Pancreas (tissue), 10 donors: ENCODE measurements at regions not wholly inside any gene's neighbourhood (a gene's known extent, or its start where the extent isn't known, plus 50 kb on each side); places are given as distances from the start of the nearest gene placed in this dataset.

Source experiments
- ATAC-seq, 4 donors: fragments of 200-7000 bp; cut with Tn5 transposase; one replicate each; pipeline versions ENCODE4 v1.8.0 to v1.9.1; 2020; ENCODE audit warnings: mild to moderate bottlenecking in 4 of 4, moderate library complexity in 4 of 4
- DNase-seq, 6 donors: peaks; one replicate each; pipeline ENCODE4 v3.0.0-alpha.2; 2020
- FAIRE-seq: peaks from 2 replicates; lab custom pipeline; 2012; peaks lifted over from hg19 to GRCh38; lab: Jason Lieb, UNC
- H3K27ac ChIP-seq, 4 donors: fragments of 200-600 bp; sonication (generic); 1 replicate in 3 of 4; 2 replicates in 1 of 4; pipeline versions ENCODE4 v1.5.0 to v1.8.0; 2020
- H3K27me3 ChIP-seq, 4 donors: fragments of 200-600 bp; one replicate each; pipeline ENCODE4 v1.8.0; 2021
- H3K36me3 ChIP-seq, 3 donors: fragments of 200-600 bp; sonication (generic) in 1 of 3; one replicate each; pipeline versions ENCODE4 v1.5.0 to v1.8.0; 2020 to 2021
- H3K4me1 ChIP-seq, 3 donors: fragments of 200-600 bp; one replicate each; pipeline ENCODE4 v1.8.0; 2021
- H3K4me3 ChIP-seq, 4 donors: fragments of 200-600 bp; sonication (generic) in 2 of 4; one replicate each; pipeline versions ENCODE4 v1.5.0 to v1.8.0; 2020 to 2021
- H3K9me3 ChIP-seq, 4 donors: fragments of 200-600 bp; one replicate each; pipeline ENCODE4 v1.8.0; 2021
- WGBS, 2 donors: extraction: QIAGEN DNeasy Blood & Tissue Kit; methylation state at CpG; one replicate each; pipeline ENCODE4 v1.1.7; 2013; 5-methylcytosine and 5-hydroxymethylcytosine counted together
- intact Hi-C, 3 donors: fragments of 100-400 bp; cut with DNase I; formaldehyde crosslinking; loops; one replicate each; pipeline versions ENCODE4 v1.11.1 to v1.14.2; 2022
- TF ChIP-seq, protein P1 (sequence below), 4 donors: fragments of 200-600 bp; sonication (generic) in 3 of 4; IDR thresholded peaks; one replicate each; pipeline versions ENCODE4 v1.5.0 to v1.8.0; 2021; ENCODE audit warnings: antibody characterized with exemption in 4 of 4
- donor health status: healthy with polysubstance abuse.
- donor health status: DM: no; HTN: no; CAD: no; lungs with moderate emphysema.
- donor health status: DM: no; HTN: no; CAD: no.
- donor health status: control.
- donor health status: control.
- donor health status: Bipolar disorder and iron deficiency.
- donor health status: DM: yes; HTN: yes; CAD: no.
- donor health status: DM: no; HTN: no; CAD: no.
- donor health status: DM: no; HTN: no; CAD: no.
- donor health status: DM: yes; HTN: yes; CAD: no.

DNA sequence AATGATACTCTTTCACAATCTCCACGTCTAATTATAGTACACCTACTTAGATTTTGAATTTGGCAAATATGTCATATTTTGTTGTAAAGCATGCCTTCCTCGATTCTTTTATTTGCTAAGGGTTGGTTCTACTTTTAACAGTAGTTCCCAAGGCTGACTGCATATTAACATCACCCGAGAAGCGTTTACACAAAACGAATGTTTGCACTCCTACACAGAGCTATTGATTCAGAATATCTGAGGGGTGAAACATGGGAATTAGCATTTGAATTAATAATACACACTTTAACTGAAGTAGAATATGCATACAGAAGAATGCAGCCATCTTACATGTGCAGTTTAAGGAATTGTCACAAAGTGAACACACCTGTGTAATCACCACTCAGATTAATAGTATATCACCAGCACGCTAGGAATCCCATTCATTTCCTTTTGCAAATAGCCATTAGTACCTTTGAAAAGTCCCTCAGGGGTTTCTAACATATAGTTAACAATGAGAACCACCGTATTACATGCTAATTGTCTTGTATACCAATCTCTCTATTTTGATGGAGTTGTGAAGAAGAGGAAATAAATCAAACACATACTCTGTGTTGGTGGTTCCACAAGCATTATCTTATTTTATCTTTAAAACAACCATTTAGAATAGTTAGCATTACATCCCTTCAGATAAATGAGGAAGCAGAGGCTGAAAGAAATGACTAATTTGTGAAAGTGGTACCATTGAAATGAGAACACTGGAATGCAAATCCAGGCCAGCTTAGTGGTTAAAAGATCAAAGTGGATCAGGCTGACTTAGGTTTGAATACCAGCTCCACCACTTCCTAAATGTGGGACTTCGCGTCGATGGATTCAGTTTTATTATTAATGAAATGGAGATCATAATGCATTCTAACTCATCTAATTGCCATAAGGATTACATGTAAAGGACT, 317.6 kb downstream of the HDGFL1 start:
- Histone ChIP-seq H3K4me3 (no peak overlapping the region), H3K27me3 (no peaks in the 10 kb centered on the region), H3K9me3 (no peaks in the 10 kb centered on the region), H3K36me3 (no peaks in the 10 kb centered on the region), H3K27ac (peak overlapping the region in 2 of 4 donors; percentile 33 to 43), H3K4me1 (no peaks in the 10 kb centered on the region)
- WGBS, 2 donors: 33 to 36% methylated on average over 10 of the region's 10 CpGs
- no peak for FAIRE-seq
- TF ChIP-seq, protein P1, sequence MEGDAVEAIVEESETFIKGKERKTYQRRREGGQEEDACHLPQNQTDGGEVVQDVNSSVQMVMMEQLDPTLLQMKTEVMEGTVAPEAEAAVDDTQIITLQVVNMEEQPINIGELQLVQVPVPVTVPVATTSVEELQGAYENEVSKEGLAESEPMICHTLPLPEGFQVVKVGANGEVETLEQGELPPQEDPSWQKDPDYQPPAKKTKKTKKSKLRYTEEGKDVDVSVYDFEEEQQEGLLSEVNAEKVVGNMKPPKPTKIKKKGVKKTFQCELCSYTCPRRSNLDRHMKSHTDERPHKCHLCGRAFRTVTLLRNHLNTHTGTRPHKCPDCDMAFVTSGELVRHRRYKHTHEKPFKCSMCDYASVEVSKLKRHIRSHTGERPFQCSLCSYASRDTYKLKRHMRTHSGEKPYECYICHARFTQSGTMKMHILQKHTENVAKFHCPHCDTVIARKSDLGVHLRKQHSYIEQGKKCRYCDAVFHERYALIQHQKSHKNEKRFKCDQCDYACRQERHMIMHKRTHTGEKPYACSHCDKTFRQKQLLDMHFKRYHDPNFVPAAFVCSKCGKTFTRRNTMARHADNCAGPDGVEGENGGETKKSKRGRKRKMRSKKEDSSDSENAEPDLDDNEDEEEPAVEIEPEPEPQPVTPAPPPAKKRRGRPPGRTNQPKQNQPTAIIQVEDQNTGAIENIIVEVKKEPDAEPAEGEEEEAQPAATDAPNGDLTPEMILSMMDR (IDR thresholded peaks at IDR 0.05): no peak
- no peak for DNase-seq
- peak in 2 of 4 donors; percentile 25 to 45 for ATAC-seq
- intact Hi-C loops: no loop called here

DNA sequence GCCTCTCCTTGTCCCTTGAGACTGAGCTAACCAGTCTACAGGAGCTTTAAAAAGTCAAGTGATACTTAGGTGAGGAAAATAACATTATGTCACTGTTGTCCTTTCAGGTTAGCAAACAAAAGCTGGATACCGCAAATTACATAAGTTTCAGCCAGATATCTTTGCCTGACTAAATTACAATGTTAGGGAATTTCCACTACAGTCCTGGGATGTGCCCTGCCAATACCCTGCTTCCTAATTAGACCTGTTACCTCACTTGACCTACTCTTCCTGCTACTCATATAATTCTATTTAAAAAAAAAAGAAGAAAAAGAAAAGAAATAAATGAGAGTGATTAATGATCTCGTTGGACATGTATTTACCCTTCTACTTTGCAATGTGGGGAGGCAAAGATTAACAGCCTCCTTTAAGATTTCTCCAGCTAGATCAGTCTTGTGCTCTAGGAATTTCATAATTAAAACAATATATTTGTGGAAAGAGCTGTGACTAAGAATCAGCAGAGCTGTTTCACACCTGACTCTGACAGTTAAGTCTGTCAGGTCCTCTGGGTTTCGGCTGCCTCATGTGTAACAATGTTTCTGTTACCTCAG, 318.9 kb downstream of the HDGFL1 start:
- ATAC-seq (peak in 3 of 4 donors; percentile 41 to 84 (median 75)), DNase-seq (no peak), FAIRE-seq (no peak)
- Histone ChIP-seq H3K27me3 (no peaks in the 10 kb centered on the region), H3K4me3 (no peak overlapping the region), H3K36me3 (no peaks in the 10 kb centered on the region), H3K9me3 (no peaks in the 10 kb centered on the region), H3K4me1 (no peaks in the 10 kb centered on the region), H3K27ac (peak overlapping the region in 2 of 4 donors; percentile 42 to 43)
- TF ChIP-seq, protein P1 (IDR thresholded peaks at IDR 0.05): no peak
- intact Hi-C loops: no loop called here
- 26 to 31% methylated on average over 3 of the region's 3 CpGs for whole genome bisulfite sequencing, 2 donors

DNA sequence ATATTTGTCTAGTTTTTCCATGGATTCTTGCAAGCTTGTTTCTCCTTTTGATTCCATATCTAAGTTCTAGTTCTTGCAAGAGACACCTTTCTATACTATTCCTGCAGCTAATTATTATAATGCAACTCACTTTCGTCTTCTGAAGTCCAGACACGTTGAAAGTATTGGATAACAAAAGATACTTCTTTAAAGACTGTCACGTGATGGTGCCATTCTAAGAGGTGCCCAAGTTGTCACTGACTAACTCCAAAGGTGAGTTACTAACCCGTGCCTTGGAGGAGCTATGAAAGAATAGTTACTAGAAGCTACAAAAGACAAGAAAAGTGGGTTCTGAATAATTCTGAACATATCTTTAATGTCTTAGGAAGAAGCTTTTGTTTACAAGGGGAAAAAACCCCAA, 322.6 kb downstream of the HDGFL1 start:
- Histone ChIP-seq H3K27ac (peak overlapping the region in 2 of 4 donors; percentile 55 to 57), H3K4me3 (no peak overlapping the region), H3K4me1 (no peaks in the 10 kb centered on the region), H3K9me3 (no peaks in the 10 kb centered on the region), H3K27me3 (no peaks in the 10 kb centered on the region), H3K36me3 (no peaks in the 10 kb centered on the region)
- FAIRE-seq: no peak
- intact Hi-C loops: no loop called here
- DNase-seq: no peak
- WGBS, 2 donors: 76 to 81% methylated on average over 4 of the region's 4 CpGs
- TF ChIP-seq, protein P1 (IDR thresholded peaks at IDR 0.05): no peak
- no peak for ATAC-seq

DNA sequence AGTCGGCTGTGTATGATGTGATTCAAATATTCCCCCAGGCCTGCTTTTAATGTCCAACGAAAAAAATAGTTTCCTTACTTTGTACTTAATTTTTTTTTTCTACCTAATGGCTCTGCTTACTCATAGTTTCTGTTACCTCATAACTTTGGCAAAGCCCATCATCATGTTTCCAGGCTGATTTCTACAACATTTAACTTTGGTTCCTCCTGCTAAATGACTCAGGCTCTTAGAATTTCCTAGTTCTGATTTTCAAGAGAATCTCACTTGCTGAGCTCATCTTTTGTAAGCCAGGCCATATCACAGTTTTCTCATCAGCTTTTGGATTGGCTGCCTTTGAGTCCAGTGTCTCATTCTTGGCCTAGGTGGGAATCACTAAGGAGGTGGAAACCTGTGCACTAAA, 323.1 kb downstream of the HDGFL1 start:
- ATAC-seq: peak in 3 of 4 donors; percentile 15 to 63 (median 60)
- TF ChIP-seq, protein P1 (IDR thresholded peaks at IDR 0.05): no peak
- WGBS, 2 donors: 15 to 55% methylated on average over 2 of the region's 2 CpGs
- H3K36me3 ChIP-seq: no peaks in the 10 kb centered on the region
- no peak overlapping the region for H3K4me3 ChIP-seq
- FAIRE-seq: no peak
- no peaks in the 10 kb centered on the region for H3K4me1 ChIP-seq
- DNase-seq: no peak
- no peaks in the 10 kb centered on the region for H3K27me3 ChIP-seq
- intact Hi-C loops: no loop called here
- H3K9me3 ChIP-seq: no peaks in the 10 kb centered on the region
- H3K27ac ChIP-seq: peak overlapping the region in 2 of 4 donors; percentile 55 to 57
